Lower lobe of right lung (tissue), 2 donors: ENCODE measurements at regions not wholly inside any gene's neighbourhood (a gene's known extent, or its start where the extent isn't known, plus 50 kb on each side); places are given as distances from the start of the nearest gene placed in this dataset.
"Not testable (repeated sequence)": the region's sequence is repeated elsewhere in the genome, so short reads cannot be mapped to it uniquely, and the experiment has no call there.

Experiments used
- ATAC-seq, 2 donors: fragments of 200-7000 bp; cut with Tn5 transposase; one replicate each; pipeline ENCODE4 v1.9.1; 2020 to 2022; ENCODE audit warnings: mild to moderate bottlenecking in 2 of 2, moderate library complexity in 2 of 2
- DNase-seq: peaks from one replicate; pipeline ENCODE4 v3.0.0-alpha.2; 2020
- H3K27ac ChIP-seq: fragments of 200-600 bp; one replicate; pipeline ENCODE4 v1.8.0; 2022
- H3K27me3 ChIP-seq: fragments of 200-600 bp; one replicate; pipeline ENCODE4 v1.8.0; 2022; ENCODE audit warnings: low read depth
- H3K36me3 ChIP-seq: fragments of 200-600 bp; one replicate; pipeline ENCODE4 v1.8.0; 2022; ENCODE audit warnings: mild to moderate bottlenecking
- H3K4me1 ChIP-seq: fragments of 200-600 bp; one replicate; pipeline ENCODE4 v1.8.0; 2022
- H3K4me3 ChIP-seq: fragments of 200-600 bp; one replicate; pipeline ENCODE4 v1.8.0; 2022; ENCODE audit warnings: mild to moderate bottlenecking
- H3K9me3 ChIP-seq: fragments of 200-600 bp; one replicate; pipeline ENCODE4 v1.8.0; 2022
- intact Hi-C: fragments of 100-400 bp; cut with DNase I; formaldehyde crosslinking; loops from one replicate; pipeline ENCODE4 v1.11.0; 2022
- TF ChIP-seq, protein P1 (sequence below): fragments of 200-600 bp; IDR thresholded peaks from one replicate; pipeline ENCODE4 v1.8.0; 2022; ENCODE audit warnings: antibody characterized with exemption, mild to moderate bottlenecking
- donor health status: DM: no; HTN: yes; CAD: no; lungs with severe emphysema.

DNA sequence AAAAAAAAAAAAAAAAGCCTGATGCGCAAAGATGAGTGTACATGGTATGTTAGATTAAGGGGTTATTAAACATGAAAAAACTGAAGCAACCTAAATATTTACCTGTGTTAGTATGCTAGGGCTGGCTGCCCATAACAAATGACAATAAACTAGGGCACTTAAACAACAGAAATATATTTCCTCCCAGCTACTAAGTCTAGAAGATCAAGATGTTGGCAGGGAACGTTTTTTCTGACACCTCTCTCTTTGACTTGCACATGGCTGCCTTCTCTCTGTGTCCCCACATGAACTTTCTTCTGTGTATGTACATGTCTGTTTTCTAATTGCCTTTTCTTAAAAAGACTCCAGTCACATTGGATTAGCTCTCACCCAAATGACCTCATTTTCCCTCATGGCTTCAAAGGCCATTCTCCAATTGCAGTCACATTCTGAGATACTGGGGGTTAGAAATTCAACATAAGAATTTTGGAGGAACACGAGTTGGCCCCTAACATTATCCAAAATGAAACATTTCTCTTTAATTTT, 694.5 kb downstream of the CDH9 start:
- TF ChIP-seq, protein P1, sequence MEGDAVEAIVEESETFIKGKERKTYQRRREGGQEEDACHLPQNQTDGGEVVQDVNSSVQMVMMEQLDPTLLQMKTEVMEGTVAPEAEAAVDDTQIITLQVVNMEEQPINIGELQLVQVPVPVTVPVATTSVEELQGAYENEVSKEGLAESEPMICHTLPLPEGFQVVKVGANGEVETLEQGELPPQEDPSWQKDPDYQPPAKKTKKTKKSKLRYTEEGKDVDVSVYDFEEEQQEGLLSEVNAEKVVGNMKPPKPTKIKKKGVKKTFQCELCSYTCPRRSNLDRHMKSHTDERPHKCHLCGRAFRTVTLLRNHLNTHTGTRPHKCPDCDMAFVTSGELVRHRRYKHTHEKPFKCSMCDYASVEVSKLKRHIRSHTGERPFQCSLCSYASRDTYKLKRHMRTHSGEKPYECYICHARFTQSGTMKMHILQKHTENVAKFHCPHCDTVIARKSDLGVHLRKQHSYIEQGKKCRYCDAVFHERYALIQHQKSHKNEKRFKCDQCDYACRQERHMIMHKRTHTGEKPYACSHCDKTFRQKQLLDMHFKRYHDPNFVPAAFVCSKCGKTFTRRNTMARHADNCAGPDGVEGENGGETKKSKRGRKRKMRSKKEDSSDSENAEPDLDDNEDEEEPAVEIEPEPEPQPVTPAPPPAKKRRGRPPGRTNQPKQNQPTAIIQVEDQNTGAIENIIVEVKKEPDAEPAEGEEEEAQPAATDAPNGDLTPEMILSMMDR: no peak
- DNase-seq: no peak
- Histone ChIP-seq H3K27ac (no peak overlapping the region), H3K4me1 (no peaks in the 10 kb centered on the region), H3K4me3 (no peak overlapping the region), H3K9me3 (no peaks in the 10 kb centered on the region), H3K36me3 (no peaks in the 10 kb centered on the region), H3K27me3 (no peaks in the 10 kb centered on the region)
- ATAC-seq: no peak
- intact Hi-C loops: no loop called here

DNA sequence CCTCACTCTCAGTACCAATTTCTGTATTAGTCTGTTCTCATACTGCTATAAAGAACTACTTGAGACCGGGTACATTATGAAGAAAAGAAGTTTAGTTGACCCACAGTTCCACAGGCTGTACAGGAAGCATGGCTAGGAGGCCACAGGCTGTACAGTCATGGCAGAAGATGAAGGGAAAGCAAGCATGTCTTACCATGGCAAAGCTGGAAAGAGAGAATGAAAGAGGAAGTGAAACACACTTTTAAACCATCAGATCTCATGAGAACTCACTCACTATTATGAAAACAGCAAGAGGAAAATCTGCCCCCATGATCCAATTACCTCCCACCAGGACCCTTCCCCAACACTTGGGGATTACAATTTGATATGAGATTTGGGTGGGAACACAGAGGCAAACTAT, 698.8 kb downstream of the CDH9 start:
- no peaks in the 10 kb centered on the region for H3K27me3 ChIP-seq
- intact Hi-C loops: no loop called here
- no peaks in the 10 kb centered on the region for H3K9me3 ChIP-seq
- H3K4me3 ChIP-seq: no peak overlapping the region
- TF ChIP-seq, protein P1: no peak
- ATAC-seq (no peak), DNase-seq (no peak)
- no peaks in the 10 kb centered on the region for H3K4me1 ChIP-seq
- H3K36me3 ChIP-seq: no peaks in the 10 kb centered on the region
- no peak overlapping the region for H3K27ac ChIP-seq

DNA sequence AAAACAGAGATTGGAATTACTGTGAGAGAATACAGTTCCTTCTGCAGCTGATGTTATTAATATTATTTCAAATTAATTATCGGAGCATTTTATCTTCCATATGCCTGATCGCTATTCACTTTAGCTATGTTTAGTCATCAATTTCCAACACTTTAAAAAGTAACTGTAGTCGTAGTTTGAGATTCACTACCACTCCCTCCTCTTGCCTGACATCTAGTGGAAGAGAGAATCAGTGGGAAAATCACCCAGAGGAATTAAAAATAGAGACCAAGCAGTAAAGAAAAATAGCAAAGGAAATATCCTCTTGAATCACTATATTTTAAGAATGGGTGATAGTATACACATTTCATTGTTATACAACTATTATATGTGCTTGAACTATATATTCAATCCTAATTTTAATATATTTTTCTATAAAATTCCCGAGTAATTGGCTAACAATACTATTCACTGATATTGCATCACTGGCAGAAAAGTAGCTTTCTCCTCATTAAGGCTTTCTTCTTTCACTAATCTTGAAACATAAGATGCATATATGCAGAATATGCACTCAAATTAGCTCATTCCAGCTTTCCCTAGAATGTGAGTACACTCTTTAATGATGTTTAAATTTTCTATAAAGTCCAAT, 708.7 kb downstream of the CDH9 start:
- Histone ChIP-seq H3K4me3 (no peak overlapping the region), H3K27ac (no peak overlapping the region), H3K9me3 (no peaks in the 10 kb centered on the region), H3K4me1 (no peaks in the 10 kb centered on the region), H3K27me3 (no peaks in the 10 kb centered on the region), H3K36me3 (no peaks in the 10 kb centered on the region)
- DNase-seq: no peak
- TF ChIP-seq, protein P1: peak; percentile 24
- intact Hi-C loops: no loop called here
- no peak for ATAC-seq

DNA sequence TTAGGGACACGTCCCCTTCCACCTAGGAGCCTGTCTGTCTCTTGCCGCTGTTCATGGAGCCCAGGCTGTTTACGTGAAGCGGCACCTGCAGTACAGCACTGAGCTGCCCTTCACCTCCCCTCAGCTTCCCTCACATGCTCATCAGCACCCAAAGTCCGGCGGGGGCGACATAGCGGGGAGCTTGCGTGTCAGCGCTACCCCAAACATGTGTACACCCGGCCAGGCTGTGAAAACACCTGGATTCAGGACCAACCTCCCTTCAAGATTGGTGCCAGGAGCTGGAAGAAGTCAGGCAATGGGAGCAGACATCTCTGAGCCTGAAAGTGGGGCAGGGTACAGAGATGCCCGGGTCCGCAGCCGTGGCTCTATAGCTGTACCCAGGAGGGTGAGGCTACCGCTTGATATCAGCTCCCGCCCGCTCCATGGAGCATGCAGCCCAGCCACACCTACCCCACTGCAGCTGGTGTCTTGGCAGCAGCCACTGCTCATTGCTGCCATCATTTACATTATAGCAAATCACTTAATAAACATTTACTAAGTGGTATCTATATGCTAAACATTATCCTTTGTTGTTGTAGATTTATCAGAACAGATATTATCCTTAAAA, 712.1 kb downstream of the CDH9 start:
- Histone ChIP-seq H3K27me3 (no peaks in the 10 kb centered on the region), H3K4me3 (no peak overlapping the region), H3K27ac (no peak overlapping the region), H3K9me3 (no peaks in the 10 kb centered on the region), H3K36me3 (no peaks in the 10 kb centered on the region), H3K4me1 (no peaks in the 10 kb centered on the region)
- ATAC-seq (peak in 1 of 2 donors; percentile 23), DNase-seq (no peak)
- TF ChIP-seq, protein P1: no peak
- intact Hi-C loops: no loop called here

DNA sequence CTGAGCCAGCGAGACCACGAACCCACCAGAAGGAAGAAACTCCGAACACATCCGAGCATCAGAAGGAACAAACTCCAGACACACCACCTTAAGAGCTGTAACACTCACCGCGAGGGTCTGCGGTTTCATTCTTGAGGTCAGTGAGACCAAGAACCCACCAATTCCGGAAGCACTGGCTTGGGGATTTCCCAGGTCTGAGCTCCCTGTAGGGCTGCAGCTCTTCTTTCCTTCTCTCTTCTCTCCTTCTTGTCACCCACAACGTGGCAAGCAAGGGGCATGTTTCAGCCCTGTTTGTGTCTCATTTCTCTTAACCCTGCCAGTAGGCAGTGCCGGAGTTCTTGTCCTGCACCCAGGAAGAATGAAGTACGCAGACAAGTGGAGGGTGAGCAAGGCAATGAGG, 713.0 kb downstream of the CDH9 start:
- H3K4me3 ChIP-seq, H3K4me1 ChIP-seq, H3K36me3 ChIP-seq, H3K27ac ChIP-seq, H3K9me3 ChIP-seq, H3K27me3 ChIP-seq, intact Hi-C loops, DNase-seq, ATAC-seq: not testable (repeated sequence)

DNA sequence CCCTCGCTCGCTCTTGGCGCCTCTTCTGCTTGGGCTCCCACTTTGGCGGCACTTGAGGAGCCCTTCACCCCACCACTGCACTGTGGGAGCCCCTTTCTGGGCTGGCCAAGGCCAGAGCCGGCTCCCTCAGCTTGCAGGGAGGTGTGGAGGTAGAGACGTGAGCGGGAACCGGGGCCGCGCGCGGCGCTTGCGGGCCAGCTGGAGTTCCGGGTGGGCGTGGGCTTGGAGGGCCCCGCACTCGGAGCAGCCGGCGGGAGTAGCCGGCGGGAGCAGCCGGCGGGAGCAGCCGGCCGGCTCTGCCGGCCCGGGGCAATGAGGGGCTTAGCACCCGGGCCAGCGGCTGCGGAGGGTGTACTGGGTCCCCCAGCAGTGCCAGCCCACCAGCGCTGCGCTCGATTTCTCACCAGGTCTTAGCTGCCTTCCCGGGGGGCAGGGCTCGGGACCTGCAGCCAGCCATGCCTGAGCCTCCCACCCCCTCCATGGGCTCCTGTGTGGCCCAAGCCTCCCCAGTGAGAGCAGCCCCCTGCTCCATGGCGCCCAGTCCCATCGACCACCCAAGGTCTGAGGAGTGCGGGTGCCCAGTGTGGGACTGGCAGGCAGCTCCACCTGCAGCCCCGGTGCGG, 714.0 kb downstream of the CDH9 start:
- DNase-seq, H3K4me3 ChIP-seq, H3K27me3 ChIP-seq, H3K4me1 ChIP-seq, intact Hi-C loops, H3K36me3 ChIP-seq, H3K27ac ChIP-seq, H3K9me3 ChIP-seq, ATAC-seq: not testable (repeated sequence)
